GM10248 (cell line): ENCODE measurements at regions not wholly inside any gene's neighbourhood (a gene's known extent, or its start where the extent isn't known, plus 50 kb on each side); places are given as distances from the start of the nearest gene placed in this dataset.

ENCODE experiments used
- CTCF ChIA-PET: fragments of 300-600 bp; sonication (Branson Sonifier 250); formaldehyde crosslinking; extraction: SDS; loops from one replicate; lab custom pipeline; 2021; ENCODE audit warnings: antibody characterized with exemption; lab: Yijun Ruan, JAX
- POLR2A ChIA-PET: fragments of 350-650 bp; sonication (Branson Sonifier 250); formaldehyde crosslinking; extraction: SDS; loops from one replicate; lab custom pipeline; 2020; ENCODE audit warnings: antibody characterized with exemption; lab: Yijun Ruan, JAX
- DNase-seq: peaks from one replicate; pipeline ENCODE4 v3.0.0; 2012; ENCODE audit errors: extremely low spot score
- CTCF ChIP-seq: IDR thresholded peaks from 2 replicates; pipeline ENCODE4 v1.5.1; 2012; ENCODE audit warnings: mild to moderate bottlenecking, low read depth; ENCODE audit errors: extremely low read depth, missing control alignments, control extremely low read depth

- ChIA-PET CTCF (interaction anchor here (1.3 kb wide), 1 partner anchor 30 kb away, joined by 3 read pairs; no protein-coding TSS in a partner anchor), POLR2A (interaction anchor here (0.6 kb wide), 1 partner anchor 11 kb away, joined by 3 read pairs; no protein-coding TSS in a partner anchor)
Observed at GRCh38 chr6:16903470-16903869, 142.2 kb upstream of the ATXN1 start.

GRCh38 chr6:16902502-16902901, 141.2 kb upstream of the ATXN1 start:
- DNase-seq = no peak
- ChIA-PET CTCF (interaction anchor here (1.3 kb wide), 1 partner anchor 29 kb away, joined by 3 read pairs; no protein-coding TSS in a partner anchor), POLR2A (no interaction called here)
- no peak for TF ChIP-seq CTCF

More at GRCh38 chr6:16903470-16903869, 142.2 kb upstream of the ATXN1 start:
- no peak for TF ChIP-seq CTCF
- DNase-seq = no peak

- TF ChIP-seq CTCF = no peak
- ChIA-PET POLR2A (no interaction called here), CTCF (no interaction called here)
- DNase-seq = no peak
Observed at GRCh38 chr6:16901782-16902181, 140.5 kb upstream of the ATXN1 start.

GRCh38 chr6:16901306-16901705, 140.0 kb upstream of the ATXN1 start:
- DNase-seq = no peak
- TF ChIP-seq CTCF = no peak
- ChIA-PET CTCF (no interaction called here), POLR2A (no interaction called here)

GRCh38 chr6:16898640-16899396, 137.6 kb upstream of the ATXN1 start:
- ChIA-PET POLR2A (no interaction called here), CTCF (no interaction called here)
- TF ChIP-seq CTCF = no peak
- DNase-seq = no peak

- ChIA-PET CTCF (interaction anchor here (1.6 kb wide), 1 partner anchor 13 kb away, joined by 5 read pairs; no protein-coding TSS in a partner anchor), POLR2A (no interaction called here)
- DNase-seq = no peak
- TF ChIP-seq CTCF = no peak
Observed at GRCh38 chr6:16897669-16898068, 136.4 kb upstream of the ATXN1 start.
